ENCODE measurements at regions not wholly inside any gene's neighbourhood (a gene's known extent, or its start where the extent isn't known, plus 50 kb on each side); places are given as distances from the start of the nearest gene placed in this dataset.

- CTCF ChIA-PET: no interaction called here
- POLR2A ChIA-PET: no interaction called here
- TF ChIP-seq, protein P1, sequence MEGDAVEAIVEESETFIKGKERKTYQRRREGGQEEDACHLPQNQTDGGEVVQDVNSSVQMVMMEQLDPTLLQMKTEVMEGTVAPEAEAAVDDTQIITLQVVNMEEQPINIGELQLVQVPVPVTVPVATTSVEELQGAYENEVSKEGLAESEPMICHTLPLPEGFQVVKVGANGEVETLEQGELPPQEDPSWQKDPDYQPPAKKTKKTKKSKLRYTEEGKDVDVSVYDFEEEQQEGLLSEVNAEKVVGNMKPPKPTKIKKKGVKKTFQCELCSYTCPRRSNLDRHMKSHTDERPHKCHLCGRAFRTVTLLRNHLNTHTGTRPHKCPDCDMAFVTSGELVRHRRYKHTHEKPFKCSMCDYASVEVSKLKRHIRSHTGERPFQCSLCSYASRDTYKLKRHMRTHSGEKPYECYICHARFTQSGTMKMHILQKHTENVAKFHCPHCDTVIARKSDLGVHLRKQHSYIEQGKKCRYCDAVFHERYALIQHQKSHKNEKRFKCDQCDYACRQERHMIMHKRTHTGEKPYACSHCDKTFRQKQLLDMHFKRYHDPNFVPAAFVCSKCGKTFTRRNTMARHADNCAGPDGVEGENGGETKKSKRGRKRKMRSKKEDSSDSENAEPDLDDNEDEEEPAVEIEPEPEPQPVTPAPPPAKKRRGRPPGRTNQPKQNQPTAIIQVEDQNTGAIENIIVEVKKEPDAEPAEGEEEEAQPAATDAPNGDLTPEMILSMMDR (IDR thresholded peaks at IDR 0.05; ENCODE audit: insufficient read depth, low read length, missing control alignments): no peak
- no peak overlapping the region for H3K4me3 ChIP-seq (ENCODE audit: low read depth, low read length)
- DNase-seq (ENCODE audit: low read depth, low spot score): no peak
Observed at GRCh38 chr14:101417434-101417833, 143.9 kb upstream of the DIO3 start.

DNA sequence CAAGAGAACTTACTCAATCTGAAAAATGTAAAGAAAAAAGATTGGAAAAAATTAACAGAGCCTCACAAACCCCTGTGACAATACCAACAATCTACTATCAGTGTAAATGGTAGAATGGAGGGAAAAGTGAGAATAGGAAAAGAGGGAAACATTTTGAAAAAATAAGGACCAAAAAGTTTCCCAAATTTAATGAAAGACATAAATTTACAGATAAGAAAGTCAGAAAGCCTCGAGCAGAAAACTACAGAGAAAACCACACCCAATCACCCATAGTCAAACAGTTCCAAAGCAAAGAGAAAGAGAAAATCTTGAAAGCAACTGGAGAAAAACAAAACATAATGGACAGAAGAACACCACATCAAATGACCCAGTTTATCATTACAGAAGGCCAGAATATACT is 142.7 kb upstream of the DIO3 start:
- ChIA-PET CTCF (no interaction called here), POLR2A (no interaction called here)
- TF ChIP-seq, protein P1 (IDR thresholded peaks at IDR 0.05; ENCODE audit: insufficient read depth, low read length, missing control alignments): no peak
- no peak for DNase-seq (ENCODE audit: low read depth, low spot score)
- H3K4me3 ChIP-seq (ENCODE audit: low read depth, low read length): no peak overlapping the region

DNA sequence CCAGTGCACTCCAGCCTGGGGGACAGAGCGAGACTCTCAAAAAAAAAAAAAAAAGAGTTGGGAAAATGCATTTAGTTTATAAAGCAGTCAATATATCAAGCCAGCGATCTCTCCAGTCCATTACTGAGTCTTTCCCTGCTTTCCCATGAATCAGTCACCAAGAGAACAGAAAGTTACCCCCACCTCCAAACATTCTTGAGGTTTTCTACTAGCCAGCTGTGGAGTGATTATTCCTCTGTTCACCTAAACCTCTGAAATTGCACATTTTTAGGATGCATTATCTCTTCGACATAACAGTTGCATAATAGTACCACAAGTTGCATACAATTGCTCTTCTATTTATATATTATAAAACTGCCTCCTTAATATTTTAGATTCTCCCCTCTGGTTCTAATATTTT is 134.8 kb upstream of the DIO3 start:
- H3K4me3 ChIP-seq (ENCODE audit: low read depth, low read length): no peak overlapping the region
- TF ChIP-seq, protein P1 (IDR thresholded peaks at IDR 0.05; ENCODE audit: insufficient read depth, low read length, missing control alignments): no peak
- POLR2A ChIA-PET: no interaction called here
- CTCF ChIA-PET: no interaction called here
- DNase-seq (ENCODE audit: low read depth, low spot score): no peak

DNA sequence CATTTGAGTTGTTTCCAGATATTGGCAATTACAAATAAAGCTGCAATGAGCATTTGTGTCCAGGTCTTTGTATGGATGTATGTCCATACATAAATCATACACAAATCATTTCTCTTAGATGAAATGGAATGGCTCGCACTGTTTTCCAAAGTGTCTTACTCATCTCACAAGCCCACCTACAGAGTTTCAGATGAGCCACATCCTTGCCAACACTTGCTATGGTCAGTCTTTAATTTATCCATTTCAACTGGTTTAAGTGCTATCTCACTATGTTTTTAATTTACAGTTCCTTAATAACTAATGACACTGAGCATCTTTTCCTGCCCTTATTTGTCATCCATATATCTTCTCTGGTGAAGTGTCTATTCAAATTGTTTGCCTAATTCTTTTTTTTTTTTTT is 132.9 kb upstream of the DIO3 start:
- H3K4me3 ChIP-seq (ENCODE audit: low read depth, low read length): no peak overlapping the region
- TF ChIP-seq, protein P1 (IDR thresholded peaks at IDR 0.05; ENCODE audit: insufficient read depth, low read length, missing control alignments): no peak
- POLR2A ChIA-PET: no interaction called here
- CTCF ChIA-PET: no interaction called here
- no peak for DNase-seq (ENCODE audit: low read depth, low spot score)

GRCh38 chr14:101435546-101435945 is 125.7 kb upstream of the DIO3 start:
- CTCF ChIA-PET: no interaction called here
- H3K4me3 ChIP-seq (ENCODE audit: low read depth, low read length): no peak overlapping the region
- POLR2A ChIA-PET: no interaction called here
- TF ChIP-seq, protein P1 (IDR thresholded peaks at IDR 0.05; ENCODE audit: insufficient read depth, low read length, missing control alignments): no peak
- DNase-seq (ENCODE audit: low read depth, low spot score): no peak

DNA sequence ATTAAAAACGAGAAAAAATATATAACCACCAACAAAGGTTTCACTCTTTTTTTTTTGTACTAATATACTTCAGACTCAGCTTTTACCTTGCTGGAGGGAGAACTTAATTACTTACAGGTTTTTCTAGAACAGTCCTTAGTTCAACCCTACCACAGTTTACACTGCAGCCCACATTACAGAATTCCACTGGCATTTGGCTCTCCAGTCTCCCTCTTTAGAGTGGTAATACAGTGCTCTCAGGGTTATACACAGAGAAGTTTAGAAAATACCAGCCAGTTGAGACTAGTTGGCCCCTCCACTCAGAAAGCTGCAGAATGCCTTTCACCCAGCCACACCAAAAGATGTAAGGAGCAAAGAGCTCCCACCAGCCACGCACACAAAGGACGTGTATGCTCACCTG is 122.3 kb upstream of the DIO3 start:
- POLR2A ChIA-PET: no interaction called here
- CTCF ChIA-PET: no interaction called here
- no peak overlapping the region for H3K4me3 ChIP-seq (ENCODE audit: low read depth, low read length)
- TF ChIP-seq, protein P1 (IDR thresholded peaks at IDR 0.05; ENCODE audit: insufficient read depth, low read length, missing control alignments): no peak
- DNase-seq (ENCODE audit: low read depth, low spot score): no peak

Data from AG04449 (cell line).